ENCODE measurements at regions not wholly inside any gene's neighbourhood (a gene's known extent, or its start where the extent isn't known, plus 50 kb on each side); places are given as distances from the start of the nearest gene placed in this dataset.

- DNase-seq (ENCODE audit: low spot score): no peak
Observed at GRCh38 chr18:21162786-21163185, 51.2 kb upstream of the ROCK1 start.

GRCh38 chr18:21163647-21164547 lies 52.3 kb upstream of the ROCK1 start:
- DNase-seq (ENCODE audit: low spot score): peak; percentile 41

GRCh38 chr18:21164548-21165095 lies 53.0 kb upstream of the ROCK1 start:
- DNase-seq (ENCODE audit: low spot score): no peak

GRCh38 chr18:21167641-21168377 lies 56.2 kb upstream of the ROCK1 start:
- no peak for DNase-seq (ENCODE audit: low spot score)

- DNase-seq (ENCODE audit: low spot score): no peak
Observed at GRCh38 chr18:21168880-21169279, 57.3 kb upstream of the ROCK1 start.

GRCh38 chr18:21177822-21178221 lies 64.2 kb upstream of the GREB1L start:
- no peak for DNase-seq (ENCODE audit: low spot score)

GRCh38 chr18:21179590-21180220 lies 62.3 kb upstream of the GREB1L start:
- DNase-seq (ENCODE audit: low spot score): peak; percentile 63

- DNase-seq (ENCODE audit: low spot score): no peak
Observed at GRCh38 chr18:21180588-21180987, 61.4 kb upstream of the GREB1L start.

- DNase-seq (ENCODE audit: low spot score): no peak
Observed at GRCh38 chr18:21181766-21182165, 60.3 kb upstream of the GREB1L start.

GRCh38 chr18:21183670-21184069 lies 58.4 kb upstream of the GREB1L start:
- no peak for DNase-seq (ENCODE audit: low spot score)

- no peak for DNase-seq (ENCODE audit: low spot score)
Observed at GRCh38 chr18:21184396-21184996, 57.5 kb upstream of the GREB1L start.

GRCh38 chr18:21187886-21188285 lies 54.1 kb upstream of the GREB1L start:
- no peak for DNase-seq (ENCODE audit: low spot score)

- peak; percentile 90 for DNase-seq (ENCODE audit: low spot score)
Observed at GRCh38 chr18:21191596-21192307, 50.3 kb upstream of the GREB1L start.

All from globus pallidus (tissue), 1 donor.